Upper lobe of right lung (tissue), 1 donor: ENCODE measurements at regions not wholly inside any gene's neighbourhood (a gene's known extent, or its start where the extent isn't known, plus 50 kb on each side); places are given as distances from the start of the nearest gene placed in this dataset.

Source experiments
- ATAC-seq: fragments of 200-7000 bp; cut with Tn5 transposase; one replicate; pipeline ENCODE4 v1.9.1; 2020; ENCODE audit warnings: mild to moderate bottlenecking, moderate library complexity
- DNase-seq: peaks from one replicate; pipeline ENCODE4 v3.0.0-alpha.2; 2020
- H3K27ac ChIP-seq: fragments of 200-600 bp; one replicate; pipeline ENCODE4 v1.8.0; 2022
- H3K27me3 ChIP-seq: fragments of 200-600 bp; one replicate; pipeline ENCODE4 v1.8.0; 2022; ENCODE audit warnings: mild to moderate bottlenecking
- H3K36me3 ChIP-seq: fragments of 200-600 bp; one replicate; pipeline ENCODE4 v1.8.0; 2022
- H3K4me1 ChIP-seq: fragments of 200-600 bp; one replicate; pipeline ENCODE4 v1.8.0; 2022
- H3K4me3 ChIP-seq: fragments of 200-600 bp; one replicate; pipeline ENCODE4 v1.8.0; 2022; ENCODE audit warnings: mild to moderate bottlenecking
- H3K9me3 ChIP-seq: fragments of 200-600 bp; one replicate; pipeline ENCODE4 v1.8.0; 2022
- intact Hi-C: fragments of 100-400 bp; cut with DNase I; formaldehyde crosslinking; loops from one replicate; pipeline ENCODE4 v1.11.0; 2022
- TF ChIP-seq, protein P1 (sequence below): fragments of 200-600 bp; IDR thresholded peaks from one replicate; pipeline ENCODE4 v1.8.0; 2022; ENCODE audit warnings: antibody characterized with exemption
- donor health status: DM: no; HTN: yes; CAD: no; lungs with severe emphysema.

DNA sequence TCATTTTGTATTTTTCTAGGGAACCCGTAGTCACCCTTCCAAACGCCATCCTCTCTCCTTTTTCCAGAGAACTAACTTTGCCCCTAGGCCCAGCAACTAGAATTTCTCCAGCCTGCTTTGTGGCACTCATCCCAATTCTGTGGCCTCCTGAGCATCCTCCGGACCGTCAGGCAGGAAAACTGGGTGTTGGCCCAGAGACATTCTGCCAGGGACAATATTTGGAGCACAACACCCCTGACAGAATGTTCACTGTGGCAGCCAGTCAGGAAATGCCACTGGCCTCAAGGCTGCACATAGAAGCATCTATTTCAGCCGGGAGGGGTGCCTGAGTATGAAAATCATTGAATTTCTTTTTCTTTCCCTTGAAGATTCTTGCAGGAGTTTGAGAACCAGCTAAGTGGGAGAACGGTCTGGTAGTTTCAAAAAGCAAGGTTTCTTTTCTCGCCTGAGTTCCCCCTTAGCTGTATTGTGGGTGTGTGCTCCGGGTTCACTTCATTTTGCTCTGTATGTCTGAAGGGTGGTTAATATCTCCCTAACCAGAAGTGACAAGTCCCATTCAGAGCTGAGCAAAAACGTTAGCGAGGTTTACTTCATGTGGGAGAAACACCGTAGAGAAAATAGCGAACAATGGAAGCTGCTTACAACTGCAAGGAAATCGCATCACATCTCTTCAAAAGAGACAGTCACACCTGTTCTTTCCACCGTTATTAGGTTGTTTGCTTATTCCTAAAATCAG is 108.1 kb upstream of the TPM1 start:
- Histone ChIP-seq H3K27me3 (no peaks in the 10 kb centered on the region), H3K4me1 (no peaks in the 10 kb centered on the region), H3K9me3 (no peaks in the 10 kb centered on the region), H3K36me3 (no peaks in the 10 kb centered on the region), H3K4me3 (no peak overlapping the region), H3K27ac (no peak overlapping the region)
- intact Hi-C loops = no loop called here
- ATAC-seq (no peak), DNase-seq (no peak)
- TF ChIP-seq, protein P1, sequence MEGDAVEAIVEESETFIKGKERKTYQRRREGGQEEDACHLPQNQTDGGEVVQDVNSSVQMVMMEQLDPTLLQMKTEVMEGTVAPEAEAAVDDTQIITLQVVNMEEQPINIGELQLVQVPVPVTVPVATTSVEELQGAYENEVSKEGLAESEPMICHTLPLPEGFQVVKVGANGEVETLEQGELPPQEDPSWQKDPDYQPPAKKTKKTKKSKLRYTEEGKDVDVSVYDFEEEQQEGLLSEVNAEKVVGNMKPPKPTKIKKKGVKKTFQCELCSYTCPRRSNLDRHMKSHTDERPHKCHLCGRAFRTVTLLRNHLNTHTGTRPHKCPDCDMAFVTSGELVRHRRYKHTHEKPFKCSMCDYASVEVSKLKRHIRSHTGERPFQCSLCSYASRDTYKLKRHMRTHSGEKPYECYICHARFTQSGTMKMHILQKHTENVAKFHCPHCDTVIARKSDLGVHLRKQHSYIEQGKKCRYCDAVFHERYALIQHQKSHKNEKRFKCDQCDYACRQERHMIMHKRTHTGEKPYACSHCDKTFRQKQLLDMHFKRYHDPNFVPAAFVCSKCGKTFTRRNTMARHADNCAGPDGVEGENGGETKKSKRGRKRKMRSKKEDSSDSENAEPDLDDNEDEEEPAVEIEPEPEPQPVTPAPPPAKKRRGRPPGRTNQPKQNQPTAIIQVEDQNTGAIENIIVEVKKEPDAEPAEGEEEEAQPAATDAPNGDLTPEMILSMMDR = no peak

DNA sequence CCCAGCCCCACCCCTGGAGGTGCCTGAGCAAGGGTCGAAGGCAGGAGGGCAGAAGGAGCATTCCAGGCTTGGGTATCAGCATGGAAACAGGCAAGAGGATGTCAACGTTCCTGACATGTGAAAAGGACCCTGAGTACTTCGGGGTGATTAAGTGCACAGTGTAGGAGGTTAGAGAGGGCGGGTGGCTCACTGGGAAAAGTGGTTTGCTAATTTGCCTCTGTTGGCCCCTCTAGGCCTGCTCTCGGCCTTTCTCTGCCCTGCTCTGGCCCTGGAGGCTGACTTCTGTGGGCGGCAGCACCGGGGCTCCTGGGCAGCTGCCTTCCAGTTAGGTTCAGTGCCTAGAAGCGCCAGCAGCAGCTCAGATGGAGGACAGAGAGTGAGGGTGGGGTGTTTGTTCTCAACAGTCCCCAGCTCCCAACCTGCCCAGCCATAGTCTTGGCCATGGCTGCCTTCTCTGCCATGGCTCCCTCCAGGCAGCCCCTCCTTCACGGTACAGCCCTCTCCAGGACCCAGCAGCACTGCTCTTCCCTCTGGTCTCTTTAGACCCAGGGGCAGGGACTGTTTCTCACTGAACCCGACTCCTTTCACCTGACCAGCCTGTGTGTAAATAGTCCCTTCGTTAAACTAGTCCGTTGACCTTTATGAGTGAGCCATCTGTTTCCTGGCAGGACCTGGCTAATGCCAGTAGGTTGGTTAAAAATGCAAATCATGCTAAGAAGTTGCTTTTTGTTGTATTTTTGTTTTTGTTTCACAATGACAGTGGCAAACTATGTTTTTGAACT is 107.1 kb upstream of the TPM1 start:
- peaks cover 2% of the 10 kb centered on the region for H3K4me1 ChIP-seq
- ATAC-seq (peak; percentile 13), DNase-seq (no peak)
- no peaks in the 10 kb centered on the region for H3K9me3 ChIP-seq
- H3K27ac ChIP-seq = no peak overlapping the region
- H3K27me3 ChIP-seq = no peaks in the 10 kb centered on the region
- TF ChIP-seq, protein P1 = no peak
- no peaks in the 10 kb centered on the region for H3K36me3 ChIP-seq
- intact Hi-C loops = no loop called here
- no peak overlapping the region for H3K4me3 ChIP-seq

DNA sequence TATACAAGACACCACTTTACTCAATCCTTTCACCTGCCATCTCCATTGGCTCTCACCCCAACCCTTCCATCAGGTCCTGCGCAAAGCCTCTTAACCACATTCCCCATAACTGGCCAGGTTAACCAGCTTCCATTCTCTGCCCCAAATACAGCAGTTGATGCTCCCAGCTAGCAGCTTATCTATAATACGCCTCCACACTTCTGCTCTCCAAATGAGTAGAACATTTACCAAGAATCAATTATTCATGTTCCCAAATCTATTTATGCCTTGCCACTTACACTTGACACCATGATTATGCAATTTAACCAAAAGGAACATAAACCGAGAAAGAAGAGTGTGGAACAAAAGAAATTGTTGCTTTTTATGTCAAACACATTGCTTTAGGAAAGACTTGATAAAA is 103.7 kb upstream of the TPM1 start:
- Histone ChIP-seq H3K27me3 (no peaks in the 10 kb centered on the region), H3K27ac (no peak overlapping the region), H3K4me1 (peaks cover 11% of the 10 kb centered on the region), H3K36me3 (no peaks in the 10 kb centered on the region), H3K4me3 (no peak overlapping the region), H3K9me3 (no peaks in the 10 kb centered on the region)
- intact Hi-C loops = no loop called here
- ATAC-seq (no peak), DNase-seq (no peak)
- TF ChIP-seq, protein P1 = no peak

DNA sequence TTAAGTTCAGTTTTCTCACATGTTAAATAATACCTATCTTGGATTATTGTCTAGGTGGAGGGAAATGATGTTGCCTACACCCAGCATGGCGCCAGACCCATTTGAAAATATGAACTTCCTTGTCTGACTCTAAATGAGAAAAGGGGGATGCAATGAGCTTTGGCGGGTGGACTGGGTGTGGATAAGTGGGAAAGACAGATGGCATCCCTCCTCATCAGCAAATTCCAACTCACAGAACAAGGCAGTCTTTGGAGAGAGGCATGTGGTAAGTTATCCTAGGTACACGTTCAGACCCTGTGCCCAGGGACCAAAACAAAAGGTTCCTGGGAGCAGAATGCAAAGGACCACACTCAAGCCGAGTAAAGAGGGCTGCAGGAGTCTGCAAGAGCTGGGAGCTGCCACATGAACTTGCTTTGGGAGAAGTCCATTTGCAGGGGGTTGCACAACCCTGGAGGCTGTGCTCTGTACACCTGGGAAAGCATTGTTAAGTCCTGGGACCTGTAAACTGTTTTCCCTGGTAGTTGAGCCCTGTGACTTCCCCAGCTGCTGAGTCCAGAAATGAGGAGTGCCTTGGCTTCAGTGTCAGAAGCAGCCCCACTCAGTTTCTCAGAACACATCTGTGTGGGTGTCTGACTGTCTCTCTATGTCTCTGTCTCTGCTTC is 102.3 kb upstream of the TPM1 start:
- Histone ChIP-seq H3K36me3 (no peaks in the 10 kb centered on the region), H3K4me3 (no peak overlapping the region), H3K27me3 (no peaks in the 10 kb centered on the region), H3K27ac (peak overlapping the region; percentile 20), H3K4me1 (peaks cover 11% of the 10 kb centered on the region), H3K9me3 (no peaks in the 10 kb centered on the region)
- ATAC-seq (no peak), DNase-seq (no peak)
- intact Hi-C loops = no loop called here
- TF ChIP-seq, protein P1 = no peak

DNA sequence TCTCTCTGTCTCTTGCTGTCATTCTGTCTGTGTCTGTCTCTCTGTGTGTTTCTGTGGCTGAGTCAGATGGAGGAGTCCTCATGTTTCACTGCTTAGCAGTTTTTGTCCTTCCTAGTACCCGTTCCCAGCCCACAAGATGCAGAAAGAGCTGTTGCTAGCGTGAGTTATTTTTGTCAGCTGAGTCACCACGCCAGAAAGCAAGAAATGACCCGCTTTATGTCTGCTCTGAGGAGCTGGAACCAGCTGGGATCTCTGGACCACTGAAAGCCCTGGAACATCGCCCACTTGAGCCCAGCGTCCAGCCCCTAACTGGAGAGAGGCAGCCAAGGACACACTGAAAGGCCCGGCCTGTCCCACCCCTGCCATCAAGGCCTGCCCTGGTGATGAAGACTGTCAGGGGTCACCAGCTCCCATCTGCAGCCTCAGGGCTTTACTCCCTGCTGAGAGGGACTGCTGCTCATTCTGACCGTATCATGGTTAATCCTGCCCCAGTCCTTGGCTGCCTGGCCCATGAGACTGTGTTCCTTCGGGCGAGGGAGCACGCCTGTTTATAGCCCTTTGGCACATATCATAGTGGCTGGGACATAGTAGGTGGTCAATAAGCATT is 101.7 kb upstream of the TPM1 start:
- Histone ChIP-seq H3K4me3 (no peak overlapping the region), H3K27ac (peak overlapping the region; percentile 60), H3K4me1 (peaks cover 11% of the 10 kb centered on the region), H3K27me3 (no peaks in the 10 kb centered on the region), H3K36me3 (no peaks in the 10 kb centered on the region), H3K9me3 (no peaks in the 10 kb centered on the region)
- DNase-seq = no peak
- TF ChIP-seq, protein P1 = no peak
- intact Hi-C loops = no loop called here
- peak; percentile 76 for ATAC-seq
